BLaER1 treated with 17β-estradiol and CSF1 and Interleukin-3, amounts not matched to agents 10 nM and 100 nM (cell line): ENCODE measurements at regions not wholly inside any gene's neighbourhood (a gene's known extent, or its start where the extent isn't known, plus 50 kb on each side); places are given as distances from the start of the nearest gene placed in this dataset.
"Not testable (repeated sequence)": the region's sequence is repeated elsewhere in the genome, so short reads cannot be mapped to it uniquely, and the experiment has no call there.

ENCODE experiments used
- H3K27ac ChIP-seq, 11 experiments: shearing (Covaris generic); formaldehyde crosslinking; 2 replicates each; pipeline ENCODE4 v1.8.1; 2022
- H3K27me3 ChIP-seq, 11 experiments: shearing (Covaris generic); formaldehyde crosslinking; 2 replicates each; pipeline ENCODE4 v1.8.1; 2022
- H3K36me3 ChIP-seq, 11 experiments: shearing (Covaris generic); formaldehyde crosslinking; 2 replicates each; pipeline ENCODE4 v1.8.1; 2022
- H3K4me1 ChIP-seq, 10 experiments: shearing (Covaris generic); formaldehyde crosslinking; 2 replicates each; pipeline ENCODE4 v1.8.1; 2022
- H3K4me2 ChIP-seq, 11 experiments: shearing (Covaris generic); formaldehyde crosslinking; 2 replicates each; pipeline ENCODE4 v1.8.1; 2022
- H3K4me3 ChIP-seq, 10 experiments: shearing (Covaris generic); formaldehyde crosslinking; 2 replicates each; pipeline ENCODE4 v1.8.1; 2022
- H3K9ac ChIP-seq, 11 experiments: shearing (Covaris generic); formaldehyde crosslinking; 2 replicates each; pipeline ENCODE4 v1.8.1; 2022
- H3K9me3 ChIP-seq, 11 experiments: shearing (Covaris generic); formaldehyde crosslinking; replicated peaks in 1 of 11; 2 replicates each; pipeline ENCODE4 v1.8.1; 2022
- H4K20me1 ChIP-seq, 11 experiments: shearing (Covaris generic); formaldehyde crosslinking; 2 replicates each; pipeline ENCODE4 v1.8.1; 2022
- Cebpa-rat ChIP-seq, 11 experiments: shearing (Covaris generic); IDR thresholded peaks; 2 replicates each; pipeline ENCODE4 v1.8.1; 2022

GRCh38 chr2:39845460-39846146, 66.5 kb upstream of the THUMPD2 start:
- Histone ChIP-seq H3K27ac (no peak overlapping the region), H3K9ac (no peak overlapping the region), H3K36me3 (no peaks in the 10 kb centered on the region), H3K4me1 (peaks cover 5 to 27% (median 9%) of the 10 kb centered on the region in 10 experiments; a peak in 19 of 20 replicates), H3K4me3 (no peak overlapping the region), H4K20me1 (no peaks in the 10 kb centered on the region), H3K27me3 (no peaks in the 10 kb centered on the region), H3K4me2 (no peak overlapping the region), H3K9me3 (peaks cover 10 to 24% (median 16%) of the 10 kb centered on the region in 11 experiments; a peak in 21 of 22 replicates)
- TF ChIP-seq Cebpa-rat (IDR thresholded peaks at IDR 0.05) = no peak

- no peak for TF ChIP-seq Cebpa-rat (IDR thresholded peaks at IDR 0.05)
- H3K4me3 ChIP-seq = 0 out of 20 replicates have a peak overlapping the region, but pooled peaks of 1 of the 10 experiments have one; percentile 11
- peaks cover 31 to 49% (median 38%) of the 10 kb centered on the region in 11 experiments for H3K9me3 ChIP-seq
- H3K4me1 ChIP-seq = peaks cover 0 to 24% (median 17%) of the 10 kb centered on the region in 10 experiments; a peak in 13 of 20 replicates
- H3K36me3 ChIP-seq = peaks cover 0 to 2% (median 0%) of the 10 kb centered on the region in 11 experiments; a peak in 1 of 22 replicates
- no peaks in the 10 kb centered on the region for H4K20me1 ChIP-seq
- no peak overlapping the region for H3K9ac ChIP-seq
- peak overlapping the region in 7 of 11 experiments; percentile 8 to 51 (median 25); a peak in 9 of 22 replicates for H3K27ac ChIP-seq
- H3K4me2 ChIP-seq = peak overlapping the region in 9 of 11 experiments; percentile 29 to 64 (median 53); a peak in 18 of 22 replicates
- H3K27me3 ChIP-seq = no peaks in the 10 kb centered on the region
These were observed 60.3 kb upstream of the THUMPD2 start for GRCh38 chr2:39839261-39839848.

- Histone ChIP-seq H3K27ac (peak overlapping the region in 4 of 11 experiments; percentile 13 to 41 (median 28); a peak in 4 of 22 replicates), H3K9ac (no peak overlapping the region), H3K4me1 (peaks cover 0 to 24% (median 17%) of the 10 kb centered on the region in 10 experiments; a peak in 13 of 20 replicates), H3K4me3 (no peak overlapping the region), H4K20me1 (no peaks in the 10 kb centered on the region), H3K27me3 (no peaks in the 10 kb centered on the region), H3K4me2 (peak overlapping the region in 8 of 11 experiments; percentile 29 to 64 (median 53); a peak in 15 of 22 replicates), H3K36me3 (peaks cover 0 to 2% (median 0%) of the 10 kb centered on the region in 11 experiments; a peak in 1 of 22 replicates), H3K9me3 (peaks cover 28 to 46% (median 34%) of the 10 kb centered on the region in 11 experiments)
- no peak for TF ChIP-seq Cebpa-rat (IDR thresholded peaks at IDR 0.05)
These were observed 59.5 kb upstream of the THUMPD2 start for GRCh38 chr2:39838589-39838988.

- no peaks in the 10 kb centered on the region for H3K27me3 ChIP-seq
- no peak for TF ChIP-seq Cebpa-rat (IDR thresholded peaks at IDR 0.05)
These were observed 58.9 kb upstream of the THUMPD2 start for GRCh38 chr2:39837856-39838453.

GRCh38 chr2:39836638-39837037, 57.6 kb upstream of the THUMPD2 start:
- H3K36me3 ChIP-seq = peaks cover 0 to 2% (median 0%) of the 10 kb centered on the region in 11 experiments; a peak in 1 of 22 replicates
- H3K9me3 ChIP-seq = peaks cover 28 to 44% (median 34%) of the 10 kb centered on the region in 11 experiments
- H3K27me3 ChIP-seq = no peaks in the 10 kb centered on the region
- H3K4me3 ChIP-seq = no peak overlapping the region; a peak in 1 of 20 replicates
- H3K4me1 ChIP-seq = peaks cover 0 to 24% (median 17%) of the 10 kb centered on the region in 10 experiments; a peak in 13 of 20 replicates
- no peak for TF ChIP-seq Cebpa-rat (IDR thresholded peaks at IDR 0.05)
- H3K27ac ChIP-seq = no peak overlapping the region
- H3K4me2 ChIP-seq = no peak overlapping the region
- no peak overlapping the region for H3K9ac ChIP-seq
- no peaks in the 10 kb centered on the region for H4K20me1 ChIP-seq

More at GRCh38 chr2:39837856-39838453, 58.9 kb upstream of the THUMPD2 start:
- H3K27ac ChIP-seq = peak overlapping the region in 1 of 11 experiments; percentile 41; a peak in 1 of 22 replicates
- H3K9ac ChIP-seq = no peak overlapping the region
- peaks cover 0 to 2% (median 0%) of the 10 kb centered on the region in 11 experiments; a peak in 1 of 22 replicates for H3K36me3 ChIP-seq
- peak overlapping the region in 1 of 11 experiments; percentile 53; a peak in 1 of 22 replicates for H3K4me2 ChIP-seq
- H3K9me3 ChIP-seq = peaks cover 28 to 44% (median 34%) of the 10 kb centered on the region in 11 experiments
- no peaks in the 10 kb centered on the region for H4K20me1 ChIP-seq
- H3K4me1 ChIP-seq = peaks cover 0 to 24% (median 17%) of the 10 kb centered on the region in 10 experiments; a peak in 13 of 20 replicates
- no peak overlapping the region for H3K4me3 ChIP-seq

- H3K4me2 ChIP-seq = no peak overlapping the region
- H4K20me1 ChIP-seq = no peaks in the 10 kb centered on the region
- peaks cover 28 to 44% (median 34%) of the 10 kb centered on the region in 11 experiments for H3K9me3 ChIP-seq
- TF ChIP-seq Cebpa-rat (IDR thresholded peaks at IDR 0.05) = no peak
- H3K9ac ChIP-seq = no peak overlapping the region
- peaks cover 0 to 2% (median 0%) of the 10 kb centered on the region in 11 experiments; a peak in 1 of 22 replicates for H3K36me3 ChIP-seq
- H3K27me3 ChIP-seq = no peaks in the 10 kb centered on the region
- peaks cover 0 to 12% (median 10%) of the 10 kb centered on the region in 10 experiments; a peak in 13 of 20 replicates for H3K4me1 ChIP-seq
- no peak overlapping the region for H3K4me3 ChIP-seq
- H3K27ac ChIP-seq = no peak overlapping the region
These were observed 55.4 kb upstream of the THUMPD2 start for GRCh38 chr2:39834426-39834825.

- H3K9ac ChIP-seq, H3K36me3 ChIP-seq, H3K27me3 ChIP-seq, H3K4me3 ChIP-seq, H4K20me1 ChIP-seq, H3K27ac ChIP-seq, H3K4me1 ChIP-seq, H3K4me2 ChIP-seq: not testable (repeated sequence)
- H3K9me3 ChIP-seq = peaks cover 0 to 11% (median 1%) of the 10 kb centered on the region in 11 experiments; a peak in 9 of 22 replicates
These were observed 51.6 kb upstream of the THUMPD2 start for GRCh38 chr2:39830610-39831009.
